Testis (tissue), 2 donors: ENCODE measurements at regions not wholly inside any gene's neighbourhood (a gene's known extent, or its start where the extent isn't known, plus 50 kb on each side); places are given as distances from the start of the nearest gene placed in this dataset.

Source experiments
- DNase-seq: peaks from one replicate; pipeline ENCODE4 v3.0.0-alpha.2; 2019
- H3K27ac ChIP-seq, 2 donors: fragments of 200-600 bp; sonication (generic); one replicate each; pipeline ENCODE4 v1.5.1; 2019
- H3K27me3 ChIP-seq: fragments of 200-600 bp; sonication (generic); one replicate; pipeline ENCODE4 v1.5.1; 2019
- H3K36me3 ChIP-seq: fragments of 200-600 bp; sonication (generic); one replicate; pipeline ENCODE4 v1.5.1; 2017; ENCODE audit warnings: low read depth; ENCODE audit errors: missing control alignments
- H3K4me1 ChIP-seq: fragments of 200-600 bp; sonication (generic); one replicate; pipeline ENCODE4 v1.5.1; 2019
- H3K4me3 ChIP-seq, 2 donors: fragments of 200-600 bp; sonication (generic); one replicate each; pipeline ENCODE4 v1.5.1; 2017 to 2019
- H3K9me3 ChIP-seq: fragments of 200-600 bp; sonication (generic); one replicate; pipeline ENCODE4 v1.5.1; 2017
- POLR2A ChIP-seq: fragments of 450-650 bp; IDR thresholded peaks from one replicate; pipeline ENCODE4 v1.6.1; 2017; ENCODE audit warnings: antibody characterized with exemption, mild to moderate bottlenecking, moderate library complexity
- WGBS, 2 donors: methylation state at CpG; one replicate each; pipeline ENCODE4 v1.1.5; 2018; 5-methylcytosine and 5-hydroxymethylcytosine counted together
- intact Hi-C: fragments of 100-400 bp; cut with DNase I; formaldehyde crosslinking; loops from one replicate; pipeline ENCODE4 v1.15.1; 2023; ENCODE audit warnings: low total_unique reads
- TF ChIP-seq, protein P1 (sequence below), 3 experiments: fragments of 450-650 bp in 2 of 3; fragments of 200-600 bp in 1 of 3; sonication (generic) in 1 of 3; IDR thresholded peaks; one replicate each; pipeline ENCODE4 v1.5.1; 2016 to 2019; ENCODE audit warnings: antibody characterized with exemption in 3 of 3, mild to moderate bottlenecking in 2 of 3, moderate library complexity in 1 of 3

DNA sequence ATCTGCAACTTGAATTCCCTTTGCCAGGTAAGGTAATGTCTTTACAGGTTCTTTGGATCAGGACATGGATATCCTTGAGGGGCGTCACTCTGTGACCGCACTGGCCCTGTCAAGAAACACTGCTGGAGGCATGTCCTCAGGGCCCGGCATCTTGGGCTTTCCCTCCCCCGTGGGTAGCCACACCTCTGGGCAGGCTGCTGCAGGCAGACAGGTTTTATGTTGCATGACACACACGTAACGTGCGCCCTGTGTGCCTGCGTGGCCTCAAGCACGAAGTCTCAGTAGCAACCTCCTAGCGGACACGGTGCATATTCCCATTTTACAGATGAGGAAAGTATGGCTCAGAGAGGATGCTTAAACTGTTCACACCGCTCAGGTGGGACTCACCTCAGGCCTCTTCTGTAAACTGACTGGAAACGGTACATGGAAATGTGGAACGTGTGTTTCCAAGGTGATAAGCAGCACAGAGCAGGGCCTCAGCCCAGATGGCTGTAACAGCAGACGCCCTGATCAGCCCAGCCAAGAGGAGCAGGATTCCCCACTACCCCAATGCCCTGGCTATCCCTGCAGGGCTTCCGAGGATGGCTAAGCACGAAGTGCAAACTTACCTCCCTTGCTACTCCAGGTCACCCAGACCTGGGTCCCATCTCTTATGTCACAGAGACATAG, 553.6 kb downstream of the TCERG1L start:
- TF ChIP-seq POLR2A: no peak
- TF ChIP-seq, protein P1, sequence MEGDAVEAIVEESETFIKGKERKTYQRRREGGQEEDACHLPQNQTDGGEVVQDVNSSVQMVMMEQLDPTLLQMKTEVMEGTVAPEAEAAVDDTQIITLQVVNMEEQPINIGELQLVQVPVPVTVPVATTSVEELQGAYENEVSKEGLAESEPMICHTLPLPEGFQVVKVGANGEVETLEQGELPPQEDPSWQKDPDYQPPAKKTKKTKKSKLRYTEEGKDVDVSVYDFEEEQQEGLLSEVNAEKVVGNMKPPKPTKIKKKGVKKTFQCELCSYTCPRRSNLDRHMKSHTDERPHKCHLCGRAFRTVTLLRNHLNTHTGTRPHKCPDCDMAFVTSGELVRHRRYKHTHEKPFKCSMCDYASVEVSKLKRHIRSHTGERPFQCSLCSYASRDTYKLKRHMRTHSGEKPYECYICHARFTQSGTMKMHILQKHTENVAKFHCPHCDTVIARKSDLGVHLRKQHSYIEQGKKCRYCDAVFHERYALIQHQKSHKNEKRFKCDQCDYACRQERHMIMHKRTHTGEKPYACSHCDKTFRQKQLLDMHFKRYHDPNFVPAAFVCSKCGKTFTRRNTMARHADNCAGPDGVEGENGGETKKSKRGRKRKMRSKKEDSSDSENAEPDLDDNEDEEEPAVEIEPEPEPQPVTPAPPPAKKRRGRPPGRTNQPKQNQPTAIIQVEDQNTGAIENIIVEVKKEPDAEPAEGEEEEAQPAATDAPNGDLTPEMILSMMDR (IDR thresholded peaks at IDR 0.05): no peak
- Histone ChIP-seq H3K27ac (no peak overlapping the region), H3K4me3 (no peak overlapping the region), H3K9me3 (no peaks in the 10 kb centered on the region), H3K4me1 (no peaks in the 10 kb centered on the region), H3K36me3 (no peaks in the 10 kb centered on the region), H3K27me3 (no peaks in the 10 kb centered on the region)
- WGBS, 2 donors: 80 to 87% methylated on average over 16 to 17 of the region's 17 CpGs
- no peak for DNase-seq
- intact Hi-C loops: no loop called here

DNA sequence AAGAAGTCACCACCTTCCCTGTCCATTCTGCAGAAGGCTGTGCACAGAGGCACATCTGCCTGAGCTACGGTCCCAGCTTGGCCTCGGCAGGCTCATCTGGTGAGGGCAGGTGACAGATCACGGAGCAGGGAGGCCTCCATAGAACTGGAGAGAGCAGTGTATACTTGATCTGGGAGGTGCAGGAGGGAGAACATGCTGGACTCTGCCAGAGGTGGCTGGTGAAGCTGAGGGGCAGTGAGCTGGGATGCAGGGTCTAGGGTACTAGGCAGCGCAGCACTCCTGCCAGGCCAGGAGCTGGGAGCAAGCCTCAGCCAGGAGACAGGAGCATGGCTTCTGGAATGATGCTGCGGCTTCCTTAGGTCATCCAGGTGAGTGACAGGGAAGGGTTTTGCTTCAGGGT, 553.0 kb downstream of the TCERG1L start:
- Histone ChIP-seq H3K27me3 (no peaks in the 10 kb centered on the region), H3K27ac (no peak overlapping the region), H3K36me3 (no peaks in the 10 kb centered on the region), H3K9me3 (no peaks in the 10 kb centered on the region), H3K4me1 (no peaks in the 10 kb centered on the region), H3K4me3 (no peak overlapping the region)
- WGBS, 2 donors: 79% methylated on average over 4 to 5 of the region's 5 CpGs
- no peak for DNase-seq
- TF ChIP-seq, protein P1 (IDR thresholded peaks at IDR 0.05): no peak
- TF ChIP-seq POLR2A: no peak
- intact Hi-C loops: no loop called here

DNA sequence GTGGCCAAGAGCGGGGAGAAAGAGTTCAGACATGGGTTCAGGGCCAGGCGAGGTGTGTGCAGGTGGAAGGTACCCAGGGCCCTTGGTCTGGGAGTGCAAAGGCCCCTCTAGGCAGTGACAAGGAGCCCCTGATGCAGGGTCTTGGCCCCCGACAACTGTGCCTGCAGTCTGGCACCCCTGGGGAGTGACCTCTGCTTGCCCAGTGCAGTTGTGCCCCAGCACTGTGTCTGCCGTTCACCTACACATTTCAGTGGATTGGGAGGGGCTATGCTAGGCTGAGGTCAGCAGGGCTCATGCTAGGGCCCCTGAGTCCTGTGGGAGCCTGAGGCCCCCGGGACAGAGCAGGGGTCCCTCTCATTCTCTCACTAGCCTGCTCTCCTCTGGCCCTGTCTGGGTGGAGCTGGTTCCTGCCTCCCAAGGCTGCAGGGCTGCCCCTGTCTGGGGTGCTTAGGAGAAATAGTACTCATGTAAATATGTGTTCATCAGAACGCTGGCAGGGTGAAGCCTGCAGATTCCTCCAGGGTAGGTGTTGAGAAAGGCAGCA, 550.4 kb downstream of the TCERG1L start:
- DNase-seq: no peak
- Histone ChIP-seq H3K27me3 (no peaks in the 10 kb centered on the region), H3K36me3 (no peaks in the 10 kb centered on the region), H3K4me1 (no peaks in the 10 kb centered on the region), H3K27ac (no peak overlapping the region), H3K9me3 (no peaks in the 10 kb centered on the region), H3K4me3 (no peak overlapping the region)
- TF ChIP-seq, protein P1 (IDR thresholded peaks at IDR 0.05): no peak
- TF ChIP-seq POLR2A: no peak
- WGBS, 2 donors: 86 to 87% methylated on average over 3 to 6 of the region's 6 CpGs
- intact Hi-C loops: no loop called here

DNA sequence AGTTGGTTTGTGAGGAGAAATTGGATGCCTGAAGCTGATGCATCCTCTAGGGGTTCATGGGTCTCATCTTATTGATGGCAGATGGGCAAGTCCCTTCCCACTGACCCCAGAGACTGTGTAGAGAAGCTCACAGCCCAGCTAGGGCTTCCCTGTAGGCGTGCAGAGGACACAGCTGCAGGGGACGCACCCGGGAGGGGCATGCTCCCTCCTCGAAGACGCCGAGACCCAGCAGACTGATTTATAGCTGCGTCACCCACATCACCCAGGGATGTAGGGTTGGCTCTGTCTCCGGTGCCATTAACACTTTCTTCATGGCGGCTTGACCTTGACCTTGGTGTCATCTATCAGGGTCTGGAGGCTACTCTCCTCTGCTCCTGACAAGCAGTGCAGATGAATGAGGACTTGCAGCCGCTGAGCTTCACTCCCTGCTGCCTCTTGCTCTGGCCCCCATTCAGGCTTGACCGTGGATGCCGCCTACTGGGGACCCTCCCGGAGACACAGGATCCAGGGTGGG, 549.7 kb downstream of the TCERG1L start:
- Histone ChIP-seq H3K4me3 (no peak overlapping the region), H3K27me3 (no peaks in the 10 kb centered on the region), H3K36me3 (no peaks in the 10 kb centered on the region), H3K4me1 (no peaks in the 10 kb centered on the region), H3K9me3 (no peaks in the 10 kb centered on the region), H3K27ac (no peak overlapping the region)
- TF ChIP-seq, protein P1 (IDR thresholded peaks at IDR 0.05): no peak
- TF ChIP-seq POLR2A: no peak
- intact Hi-C loops: no loop called here
- no peak for DNase-seq
- WGBS, 2 donors: 36 to 55% methylated on average over 4 to 13 of the region's 13 CpGs

DNA sequence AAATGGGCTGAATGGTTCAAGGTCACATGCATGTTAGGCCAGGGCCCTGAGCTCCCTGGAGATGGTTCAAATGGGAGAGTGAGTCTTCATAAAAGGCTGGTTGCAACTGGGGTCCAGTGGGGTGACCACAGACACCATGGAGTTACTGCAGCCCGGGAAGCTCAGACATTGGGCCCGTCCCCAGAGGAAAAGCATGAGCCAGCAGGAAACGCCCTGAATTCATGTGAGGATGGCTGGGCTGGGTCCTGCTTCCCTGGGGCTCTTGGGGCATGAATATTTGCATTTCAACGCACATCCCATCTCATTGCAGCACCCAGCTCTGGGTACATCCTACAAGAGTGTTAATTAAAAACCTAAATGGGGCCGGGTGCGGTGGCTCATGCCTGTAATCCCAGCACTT, 549.0 kb downstream of the TCERG1L start:
- Histone ChIP-seq H3K27ac (no peak overlapping the region), H3K9me3 (no peaks in the 10 kb centered on the region), H3K4me3 (no peak overlapping the region), H3K36me3 (no peaks in the 10 kb centered on the region), H3K4me1 (no peaks in the 10 kb centered on the region), H3K27me3 (no peaks in the 10 kb centered on the region)
- no peak for DNase-seq
- intact Hi-C loops: no loop called here
- 66 to 86% methylated on average over 6 of the region's 6 CpGs for WGBS, 2 donors
- TF ChIP-seq, protein P1 (IDR thresholded peaks at IDR 0.05): no peak
- no peak for TF ChIP-seq POLR2A
